ENCODE measurements at regions not wholly inside any gene's neighbourhood (a gene's known extent, or its start where the extent isn't known, plus 50 kb on each side); places are given as distances from the start of the nearest gene placed in this dataset.

DNA sequence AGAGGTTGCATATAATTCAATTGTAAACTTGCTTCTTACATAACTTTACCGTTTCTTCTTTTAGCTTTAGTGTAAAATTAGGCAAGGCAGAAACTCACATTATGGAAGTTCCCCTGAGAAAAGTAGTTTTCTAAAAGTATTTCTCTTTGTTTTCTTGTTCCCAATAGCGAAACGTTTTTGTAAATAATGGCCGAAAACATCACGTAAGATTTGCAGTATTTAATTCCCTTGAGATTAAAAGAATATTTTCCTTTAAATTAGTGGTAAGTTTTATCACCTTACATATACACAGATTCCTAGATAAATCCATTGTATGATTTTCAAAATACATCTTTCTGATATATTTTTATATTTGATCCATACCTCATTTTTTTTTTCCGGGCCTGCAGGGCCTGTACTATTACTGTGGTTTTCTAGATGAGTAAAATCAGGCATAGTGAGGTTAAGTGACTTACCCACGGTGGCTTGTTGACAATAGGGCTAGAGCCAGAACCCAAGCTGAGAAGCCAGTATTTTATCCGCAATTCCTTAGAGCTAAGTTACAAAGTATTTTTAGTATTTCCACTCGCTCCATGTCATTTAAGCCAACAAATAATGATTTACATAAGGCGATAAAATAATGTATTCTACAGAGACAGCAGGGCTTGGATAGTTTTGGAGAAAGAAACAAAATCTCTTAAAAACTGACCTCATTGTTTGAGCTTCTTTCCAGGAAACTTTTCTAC, 82.2 kb upstream of the VEGFC start (continued):
- TF ChIP-seq, protein P1, sequence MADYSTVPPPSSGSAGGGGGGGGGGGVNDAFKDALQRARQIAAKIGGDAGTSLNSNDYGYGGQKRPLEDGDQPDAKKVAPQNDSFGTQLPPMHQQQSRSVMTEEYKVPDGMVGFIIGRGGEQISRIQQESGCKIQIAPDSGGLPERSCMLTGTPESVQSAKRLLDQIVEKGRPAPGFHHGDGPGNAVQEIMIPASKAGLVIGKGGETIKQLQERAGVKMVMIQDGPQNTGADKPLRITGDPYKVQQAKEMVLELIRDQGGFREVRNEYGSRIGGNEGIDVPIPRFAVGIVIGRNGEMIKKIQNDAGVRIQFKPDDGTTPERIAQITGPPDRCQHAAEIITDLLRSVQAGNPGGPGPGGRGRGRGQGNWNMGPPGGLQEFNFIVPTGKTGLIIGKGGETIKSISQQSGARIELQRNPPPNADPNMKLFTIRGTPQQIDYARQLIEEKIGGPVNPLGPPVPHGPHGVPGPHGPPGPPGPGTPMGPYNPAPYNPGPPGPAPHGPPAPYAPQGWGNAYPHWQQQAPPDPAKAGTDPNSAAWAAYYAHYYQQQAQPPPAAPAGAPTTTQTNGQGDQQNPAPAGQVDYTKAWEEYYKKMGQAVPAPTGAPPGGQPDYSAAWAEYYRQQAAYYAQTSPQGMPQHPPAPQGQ (CRISPR knock-in tag; IDR thresholded peaks at IDR 0.05; ENCODE audit: borderline replicate concordance), result no peak
- TF ChIP-seq IKZF4 (CRISPR knock-in tag; IDR thresholded peaks at IDR 0.05; ENCODE audit: borderline replicate concordance, low read depth, not compliant biosample characterization) (no peak), CEBPG (CRISPR knock-in tag; IDR thresholded peaks at IDR 0.05) (no peak), CBFB (CRISPR knock-in tag; IDR thresholded peaks at IDR 0.05) (no peak), ESRRA (CRISPR knock-in tag; IDR thresholded peaks at IDR 0.05; ENCODE audit: low read depth) (no peak), ZNF788 (CRISPR knock-in tag; IDR thresholded peaks at IDR 0.05; ENCODE audit: borderline replicate concordance) (no peak), MEF2D (CRISPR knock-in tag; IDR thresholded peaks at IDR 0.05) (no peak), ZSCAN12 (CRISPR knock-in tag; IDR thresholded peaks at IDR 0.05) (no peak)
- TF ChIP-seq, protein P2, sequence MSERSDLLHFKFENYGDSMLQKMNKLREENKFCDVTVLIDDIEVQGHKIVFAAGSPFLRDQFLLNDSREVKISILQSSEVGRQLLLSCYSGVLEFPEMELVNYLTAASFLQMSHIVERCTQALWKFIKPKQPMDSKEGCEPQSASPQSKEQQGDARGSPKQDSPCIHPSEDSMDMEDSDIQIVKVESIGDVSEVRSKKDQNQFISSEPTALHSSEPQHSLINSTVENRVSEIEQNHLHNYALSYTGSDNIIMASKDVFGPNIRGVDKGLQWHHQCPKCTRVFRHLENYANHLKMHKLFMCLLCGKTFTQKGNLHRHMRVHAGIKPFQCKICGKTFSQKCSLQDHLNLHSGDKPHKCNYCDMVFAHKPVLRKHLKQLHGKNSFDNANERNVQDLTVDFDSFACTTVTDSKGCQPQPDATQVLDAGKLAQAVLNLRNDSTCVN (CRISPR knock-in tag; IDR thresholded peaks at IDR 0.05; ENCODE audit: borderline replicate concordance), result no peak

DNA sequence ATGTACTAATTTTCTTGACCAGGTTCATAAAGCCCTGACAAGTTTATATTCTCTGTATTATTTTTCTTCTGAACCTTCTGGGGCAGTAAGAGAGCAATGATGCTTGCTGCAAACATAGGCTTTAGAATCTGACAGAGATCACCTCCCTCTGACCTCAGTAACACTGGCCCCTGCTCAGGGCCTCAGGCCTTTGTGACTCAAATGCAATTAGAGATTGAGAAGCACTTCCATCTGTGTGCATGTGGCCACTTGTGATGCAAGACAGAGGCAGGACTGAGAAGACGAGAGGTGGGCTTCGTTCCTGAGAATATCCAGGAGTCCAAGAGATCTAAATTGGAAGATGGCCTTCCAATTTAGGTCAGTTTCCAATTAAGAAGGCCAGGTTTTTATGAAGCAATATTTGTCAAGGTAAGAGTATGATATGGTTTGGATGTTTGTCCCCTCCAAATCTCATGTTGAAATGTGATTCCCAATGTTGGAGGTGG, 82.8 kb upstream of the VEGFC start:
- ATAC-seq (no peak), DNase-seq (ENCODE audit: low spot score) (no peak), FAIRE-seq (no peak)
- H2AFZ ChIP-seq (ENCODE audit: low read length), result no peak overlapping the region
- H4K20me1 ChIP-seq (ENCODE audit: insufficient read depth, low read length), result no peaks in the 10 kb centered on the region
- no peak overlapping the region for H3K27ac ChIP-seq (ENCODE audit: extremely low read length, insufficient read depth, low read length)
- H3K9me3 ChIP-seq (ENCODE audit: low read length), result no peaks in the 10 kb centered on the region
- ChIA-PET CTCF (ENCODE audit: low intra/inter-chr PET ratio, low total read pairs) (no interaction called here), POLR2A (no interaction called here)
- no TSS peak for BruUV-seq (replicated peaks)
- no peaks in the 10 kb centered on the region for H3K79me2 ChIP-seq (ENCODE audit: insufficient read depth, low read length)
- 13% methylated on average over 2 of the region's 2 CpGs for WGBS (ENCODE audit: low lambda C conversion rate)
- H3K9ac ChIP-seq (ENCODE audit: insufficient read depth, low read depth, low read length), result no peak overlapping the region
- H3K36me3 ChIP-seq (replicated peaks in 1 of 2; ENCODE audit: control insufficient read depth in 1 of 2, insufficient read depth in 2 of 2, low read length in 2 of 2), result no peaks in the 10 kb centered on the region
- in situ Hi-C loops (cut with HindIII; ENCODE audit: extremely low pct_ligation_motif_present, low pct_unique_long_range_greater_than_20kb) (no loop called here), intact Hi-C loops (cut with micrococcal nuclease; ENCODE audit: unreplicated experiment) (no loop called here)
- H3K4me3 ChIP-seq (replicated peaks in 1 of 3; ENCODE audit: insufficient read depth in 1 of 3, low read depth in 2 of 3, low read length in 3 of 3), result no peak overlapping the region
- H3K4me2 ChIP-seq (ENCODE audit: low read depth, low read length), result no peak overlapping the region
- H3K27me3 ChIP-seq (ENCODE audit: control insufficient read depth in 1 of 2, insufficient read depth in 2 of 2, low read length in 2 of 2), result no peaks in the 10 kb centered on the region; a peak in 1 of 5 replicates
- H3K4me1 ChIP-seq (ENCODE audit: insufficient read depth, low read length), result no peaks in the 10 kb centered on the region
- TF ChIP-seq ZNF713 (CRISPR knock-in tag; IDR thresholded peaks at IDR 0.05) (no peak), NFRKB (IDR thresholded peaks at IDR 0.05) (no peak), STAG1 (CRISPR knock-in tag; IDR thresholded peaks at IDR 0.05) (no peak), DMAP1 (CRISPR knock-in tag; IDR thresholded peaks at IDR 0.05) (no peak), ZNF724P (CRISPR knock-in tag; IDR thresholded peaks at IDR 0.05; ENCODE audit: borderline replicate concordance) (no peak)
- TF ChIP-seq, protein P3, sequence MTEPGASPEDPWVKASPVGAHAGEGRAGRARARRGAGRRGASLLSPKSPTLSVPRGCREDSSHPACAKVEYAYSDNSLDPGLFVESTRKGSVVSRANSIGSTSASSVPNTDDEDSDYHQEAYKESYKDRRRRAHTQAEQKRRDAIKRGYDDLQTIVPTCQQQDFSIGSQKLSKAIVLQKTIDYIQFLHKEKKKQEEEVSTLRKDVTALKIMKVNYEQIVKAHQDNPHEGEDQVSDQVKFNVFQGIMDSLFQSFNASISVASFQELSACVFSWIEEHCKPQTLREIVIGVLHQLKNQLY (CRISPR knock-in tag; IDR thresholded peaks at IDR 0.05), result no peak
- TF ChIP-seq, protein P4, sequence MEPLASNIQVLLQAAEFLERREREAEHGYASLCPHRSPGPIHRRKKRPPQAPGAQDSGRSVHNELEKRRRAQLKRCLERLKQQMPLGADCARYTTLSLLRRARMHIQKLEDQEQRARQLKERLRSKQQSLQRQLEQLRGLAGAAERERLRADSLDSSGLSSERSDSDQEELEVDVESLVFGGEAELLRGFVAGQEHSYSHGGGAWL (CRISPR knock-in tag; IDR thresholded peaks at IDR 0.05), result no peak
